Tibial nerve (tissue), 3 donors: ENCODE measurements at regions not wholly inside any gene's neighbourhood (a gene's known extent, or its start where the extent isn't known, plus 50 kb on each side); places are given as distances from the start of the nearest gene placed in this dataset.

ENCODE experiments used
- POLR2A ChIP-seq, 2 donors: fragments of 450-650 bp; IDR thresholded peaks; one replicate each; pipeline ENCODE4 v1.6.1; 2017; ENCODE audit warnings: antibody characterized with exemption in 2 of 2, mild to moderate bottlenecking in 2 of 2, moderate library complexity in 2 of 2
- TF ChIP-seq, protein P1 (sequence below), 5 experiments: fragments of 200-600 bp in 3 of 5; fragments of 450-650 bp in 2 of 5; sonication (generic) in 3 of 5; IDR thresholded peaks; one replicate each; pipeline ENCODE4 v1.5.1; 2016 to 2019; ENCODE audit warnings: antibody characterized with exemption in 5 of 5, mild to moderate bottlenecking in 3 of 5, moderate library complexity in 2 of 5

DNA sequence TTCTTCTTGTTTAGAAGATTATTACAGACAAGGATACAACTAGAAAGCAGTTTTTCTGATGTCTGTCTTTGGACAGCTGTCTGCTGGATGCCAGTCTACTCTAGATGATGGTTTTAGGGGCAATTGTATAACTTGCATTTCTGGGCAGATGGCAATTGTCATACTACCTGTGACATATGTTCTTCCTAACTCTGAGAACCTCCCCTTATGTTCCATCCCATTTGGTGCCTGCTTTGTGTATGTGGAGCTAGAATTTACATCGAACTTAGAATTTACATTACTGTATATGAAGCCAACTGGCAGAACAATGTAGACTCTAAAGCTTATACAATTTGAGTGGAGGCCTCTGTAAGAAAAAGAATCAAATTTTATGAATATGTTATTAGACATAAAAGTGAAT, 430.2 kb upstream of the SEL1L start:
- TF ChIP-seq, protein P1, sequence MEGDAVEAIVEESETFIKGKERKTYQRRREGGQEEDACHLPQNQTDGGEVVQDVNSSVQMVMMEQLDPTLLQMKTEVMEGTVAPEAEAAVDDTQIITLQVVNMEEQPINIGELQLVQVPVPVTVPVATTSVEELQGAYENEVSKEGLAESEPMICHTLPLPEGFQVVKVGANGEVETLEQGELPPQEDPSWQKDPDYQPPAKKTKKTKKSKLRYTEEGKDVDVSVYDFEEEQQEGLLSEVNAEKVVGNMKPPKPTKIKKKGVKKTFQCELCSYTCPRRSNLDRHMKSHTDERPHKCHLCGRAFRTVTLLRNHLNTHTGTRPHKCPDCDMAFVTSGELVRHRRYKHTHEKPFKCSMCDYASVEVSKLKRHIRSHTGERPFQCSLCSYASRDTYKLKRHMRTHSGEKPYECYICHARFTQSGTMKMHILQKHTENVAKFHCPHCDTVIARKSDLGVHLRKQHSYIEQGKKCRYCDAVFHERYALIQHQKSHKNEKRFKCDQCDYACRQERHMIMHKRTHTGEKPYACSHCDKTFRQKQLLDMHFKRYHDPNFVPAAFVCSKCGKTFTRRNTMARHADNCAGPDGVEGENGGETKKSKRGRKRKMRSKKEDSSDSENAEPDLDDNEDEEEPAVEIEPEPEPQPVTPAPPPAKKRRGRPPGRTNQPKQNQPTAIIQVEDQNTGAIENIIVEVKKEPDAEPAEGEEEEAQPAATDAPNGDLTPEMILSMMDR (IDR thresholded peaks at IDR 0.05), result no peak
- no peak for TF ChIP-seq POLR2A (IDR thresholded peaks at IDR 0.05)
